ENCODE measurements at regions not wholly inside any gene's neighbourhood (a gene's known extent, or its start where the extent isn't known, plus 50 kb on each side); places are given as distances from the start of the nearest gene placed in this dataset.
A peak's percentile ranks its signal among the peaks of the same experiment; 100 is the strongest.
"Not testable (repeated sequence)": the region's sequence is repeated elsewhere in the genome, so short reads cannot be mapped to it uniquely, and the experiment has no call there.

GRCh38 chr4:171397175-171397574, 416.0 kb upstream of the GALNTL6 start:
- Histone ChIP-seq H3K27me3 (no peaks in the 10 kb centered on the region), H3K9ac (no peak overlapping the region), H3K4me2 (no peak overlapping the region), H3K9me3 (replicated peaks in 1 of 11) (peaks cover 9 to 16% (median 12%) of the 10 kb centered on the region in 11 experiments; a peak in 18 of 22 replicates), H3K27ac (no peak overlapping the region), H3K4me3 (no peak overlapping the region), H3K36me3 (no peaks in the 10 kb centered on the region), H3K4me1 (no peaks in the 10 kb centered on the region), H4K20me1 (no peaks in the 10 kb centered on the region)
- no peak for TF ChIP-seq Cebpa-rat (IDR thresholded peaks at IDR 0.05)

GRCh38 chr4:171390626-171391025, 422.6 kb upstream of the GALNTL6 start:
- Histone ChIP-seq H3K27ac (no peak overlapping the region), H3K4me1 (no peaks in the 10 kb centered on the region), H3K9ac (no peak overlapping the region), H4K20me1 (no peaks in the 10 kb centered on the region), H3K9me3 (replicated peaks in 1 of 11) (peaks cover 10 to 22% (median 13%) of the 10 kb centered on the region in 11 experiments), H3K36me3 (no peaks in the 10 kb centered on the region), H3K4me2 (no peak overlapping the region), H3K27me3 (no peaks in the 10 kb centered on the region), H3K4me3 (no peak overlapping the region)
- no peak for TF ChIP-seq Cebpa-rat (IDR thresholded peaks at IDR 0.05)

- Histone ChIP-seq H3K9ac (no peak overlapping the region), H3K27me3 (no peaks in the 10 kb centered on the region), H3K4me2 (no peak overlapping the region), H3K36me3 (no peaks in the 10 kb centered on the region), H3K4me3 (no peak overlapping the region), H3K9me3 (replicated peaks in 1 of 11) (no peaks in the 10 kb centered on the region), H4K20me1 (no peaks in the 10 kb centered on the region), H3K27ac (no peak overlapping the region), H3K4me1 (no peaks in the 10 kb centered on the region)
- no peak for TF ChIP-seq Cebpa-rat (IDR thresholded peaks at IDR 0.05)
Measured at GRCh38 chr4:171378323-171378722, 434.9 kb upstream of the GALNTL6 start.

- TF ChIP-seq Cebpa-rat (IDR thresholded peaks at IDR 0.05), result no peak
- no peaks in the 10 kb centered on the region for H3K9me3 ChIP-seq (replicated peaks in 1 of 11)
- H4K20me1 ChIP-seq, result no peaks in the 10 kb centered on the region
- H3K4me3 ChIP-seq, result no peak overlapping the region
- H3K4me1 ChIP-seq, result no peaks in the 10 kb centered on the region
- no peak overlapping the region for H3K9ac ChIP-seq
- H3K27me3 ChIP-seq, result no peaks in the 10 kb centered on the region
- H3K36me3 ChIP-seq, result no peaks in the 10 kb centered on the region
- H3K27ac ChIP-seq, result no peak overlapping the region
- H3K4me2 ChIP-seq, result no peak overlapping the region
Measured at GRCh38 chr4:171376724-171377123, 436.5 kb upstream of the GALNTL6 start.

- H3K4me3 ChIP-seq, result no peak overlapping the region
- H3K9ac ChIP-seq, result no peak overlapping the region
- H3K27ac ChIP-seq, result no peak overlapping the region
- H3K27me3 ChIP-seq, result no peaks in the 10 kb centered on the region
- no peaks in the 10 kb centered on the region for H3K36me3 ChIP-seq
- no peaks in the 10 kb centered on the region for H3K4me1 ChIP-seq
- no peaks in the 10 kb centered on the region for H4K20me1 ChIP-seq
- no peaks in the 10 kb centered on the region for H3K9me3 ChIP-seq (replicated peaks in 1 of 11)
- H3K4me2 ChIP-seq, result no peak overlapping the region
- no peak for TF ChIP-seq Cebpa-rat (IDR thresholded peaks at IDR 0.05)
Measured at GRCh38 chr4:171353535-171353934, 459.7 kb upstream of the GALNTL6 start.

GRCh38 chr4:171348090-171348489, 465.1 kb upstream of the GALNTL6 start:
- no peak for TF ChIP-seq Cebpa-rat (IDR thresholded peaks at IDR 0.05)
- Histone ChIP-seq H3K4me2 (no peak overlapping the region), H3K27ac (no peak overlapping the region), H4K20me1 (no peaks in the 10 kb centered on the region), H3K4me3 (no peak overlapping the region), H3K27me3 (no peaks in the 10 kb centered on the region), H3K36me3 (no peaks in the 10 kb centered on the region), H3K4me1 (peaks cover 0 to under 1% (median 0%) of the 10 kb centered on the region in 10 experiments; a peak in 3 of 20 replicates), H3K9me3 (replicated peaks in 1 of 11) (no peaks in the 10 kb centered on the region), H3K9ac (no peak overlapping the region)

GRCh38 chr4:171342646-171343045, 470.6 kb upstream of the GALNTL6 start:
- Histone ChIP-seq H3K4me1 (peaks cover 0 to 10% (median 7%) of the 10 kb centered on the region in 10 experiments; a peak in 11 of 20 replicates), H3K36me3 (no peaks in the 10 kb centered on the region), H3K9me3 (replicated peaks in 1 of 11) (no peaks in the 10 kb centered on the region), H3K4me3 (no peak overlapping the region), H3K27ac (0 out of 22 replicates have a peak overlapping the region, but pooled peaks of 1 of the 11 experiments have one; percentile 22), H3K4me2 (peak overlapping the region in 8 of 11 experiments; percentile 18 to 68 (median 38); a peak in 15 of 22 replicates), H3K9ac (no peak overlapping the region), H4K20me1 (no peaks in the 10 kb centered on the region), H3K27me3 (no peaks in the 10 kb centered on the region)
- no peak for TF ChIP-seq Cebpa-rat (IDR thresholded peaks at IDR 0.05)

GRCh38 chr4:171340258-171340657, 472.9 kb upstream of the GALNTL6 start:
- Histone ChIP-seq H4K20me1 (no peaks in the 10 kb centered on the region), H3K4me3 (no peak overlapping the region), H3K4me1 (peaks cover under 1 to 10% (median 7%) of the 10 kb centered on the region in 10 experiments; a peak in 13 of 20 replicates), H3K27ac (no peak overlapping the region), H3K36me3 (no peaks in the 10 kb centered on the region), H3K27me3 (no peaks in the 10 kb centered on the region), H3K4me2 (no peak overlapping the region), H3K9ac (no peak overlapping the region), H3K9me3 (replicated peaks in 1 of 11) (peaks cover 0 to 7% (median 0%) of the 10 kb centered on the region in 11 experiments; a peak in 1 of 22 replicates)
- TF ChIP-seq Cebpa-rat (IDR thresholded peaks at IDR 0.05), result no peak

- Histone ChIP-seq H3K27me3 (no peaks in the 10 kb centered on the region), H3K36me3 (no peaks in the 10 kb centered on the region), H3K4me1 (peaks cover 4 to 12% (median 5%) of the 10 kb centered on the region in 10 experiments; a peak in 11 of 20 replicates), H4K20me1 (no peaks in the 10 kb centered on the region), H3K4me3 (no peak overlapping the region), H3K27ac (no peak overlapping the region), H3K9me3 (replicated peaks in 1 of 11) (peaks cover 40 to 53% (median 42%) of the 10 kb centered on the region in 11 experiments), H3K4me2 (peak overlapping the region in 10 of 11 experiments; percentile 3 to 50 (median 14); a peak in 13 of 22 replicates), H3K9ac (no peak overlapping the region)
- no peak for TF ChIP-seq Cebpa-rat (IDR thresholded peaks at IDR 0.05)
Measured at GRCh38 chr4:171334549-171334948, 478.7 kb upstream of the GALNTL6 start.

- Histone ChIP-seq H3K4me1 (no peaks in the 10 kb centered on the region), H3K4me2 (no peak overlapping the region), H3K27ac (no peak overlapping the region), H3K36me3 (no peaks in the 10 kb centered on the region), H3K9me3 (replicated peaks in 1 of 11) (no peaks in the 10 kb centered on the region), H3K9ac (no peak overlapping the region), H3K27me3 (no peaks in the 10 kb centered on the region), H3K4me3 (no peak overlapping the region), H4K20me1 (no peaks in the 10 kb centered on the region)
- no peak for TF ChIP-seq Cebpa-rat (IDR thresholded peaks at IDR 0.05)
Measured at GRCh38 chr4:171308661-171309060, 504.5 kb upstream of the GALNTL6 start.

GRCh38 chr4:171298048-171298718, 515.0 kb upstream of the GALNTL6 start:
- H3K27ac ChIP-seq, H4K20me1 ChIP-seq, H3K36me3 ChIP-seq, H3K27me3 ChIP-seq, H3K4me3 ChIP-seq, H3K4me2 ChIP-seq, H3K9ac ChIP-seq, H3K4me1 ChIP-seq: not testable (repeated sequence)
- H3K9me3 ChIP-seq (replicated peaks in 1 of 11), result peaks cover 7 to 28% (median 17%) of the 10 kb centered on the region in 11 experiments; a peak in 21 of 22 replicates

All from BLaER1 treated with 17β-estradiol and CSF1 and Interleukin-3, amounts not matched to agents 10 nM and 100 nM (cell line).